ENCODE measurements at regions not wholly inside any gene's neighbourhood (a gene's known extent, or its start where the extent isn't known, plus 50 kb on each side); places are given as distances from the start of the nearest gene placed in this dataset.

GRCh38 chr1:239560921-239561320 lies 174.6 kb downstream of the CHRM3 start:
- Histone ChIP-seq H3K27me3 (ENCODE audit: insufficient read depth, poor library complexity, severe bottlenecking) (no peaks in the 10 kb centered on the region), H3K27ac (replicated peaks) (no peak overlapping the region), H3K4me3 (replicated peaks; ENCODE audit: insufficient read depth, low read length) (no peak overlapping the region)
- TF ChIP-seq SPI1 (IDR thresholded peaks at IDR 0.05; ENCODE audit: borderline replicate concordance, low read depth) (no peak), CTCF (IDR thresholded peaks at IDR 0.05; ENCODE audit: insufficient read depth, low read length) (no peak), GABPA (IDR thresholded peaks at IDR 0.05; ENCODE audit: low read depth) (no peak), REST (IDR thresholded peaks at IDR 0.05; ENCODE audit: insufficient replicate concordance, low read depth) (no peak), POLR2AphosphoS5 (IDR thresholded peaks at IDR 0.05; ENCODE audit: low read depth) (no peak)
- no peak for DNase-seq (ENCODE audit: low read depth in 1 of 2, low spot score in 1 of 2)

GRCh38 chr1:239562095-239562494 lies 175.7 kb downstream of the CHRM3 start:
- no peak overlapping the region for H3K4me3 ChIP-seq (replicated peaks; ENCODE audit: insufficient read depth, low read length)

GRCh38 chr1:239563681-239564080 lies 177.3 kb downstream of the CHRM3 start:
- Histone ChIP-seq H3K27ac (replicated peaks) (peak overlapping the region; percentile 15; the same call in 1 of the 2 replicates), H3K4me3 (replicated peaks; ENCODE audit: insufficient read depth, low read length) (no peak overlapping the region), H3K27me3 (ENCODE audit: insufficient read depth, poor library complexity, severe bottlenecking) (no peaks in the 10 kb centered on the region)
- TF ChIP-seq CTCF (IDR thresholded peaks at IDR 0.05; ENCODE audit: insufficient read depth, low read length): no peak
- TF ChIP-seq POLR2AphosphoS5 (IDR thresholded peaks at IDR 0.05; ENCODE audit: low read depth): no peak
- peak; percentile 92 for TF ChIP-seq SPI1 (IDR thresholded peaks at IDR 0.05; ENCODE audit: borderline replicate concordance, low read depth)
- peak; percentile 14 for TF ChIP-seq REST (IDR thresholded peaks at IDR 0.05; ENCODE audit: insufficient replicate concordance, low read depth)
- no peak for TF ChIP-seq GABPA (IDR thresholded peaks at IDR 0.05; ENCODE audit: low read depth)
- no peak for DNase-seq (ENCODE audit: low read depth in 1 of 2, low spot score in 1 of 2)

More at GRCh38 chr1:239562095-239562494, 175.7 kb downstream of the CHRM3 start:
- H3K27me3 ChIP-seq (ENCODE audit: insufficient read depth, poor library complexity, severe bottlenecking): no peaks in the 10 kb centered on the region
- DNase-seq (ENCODE audit: low read depth in 1 of 2, low spot score in 1 of 2): no peak
- TF ChIP-seq SPI1 (IDR thresholded peaks at IDR 0.05; ENCODE audit: borderline replicate concordance, low read depth) (no peak), CTCF (IDR thresholded peaks at IDR 0.05; ENCODE audit: insufficient read depth, low read length) (no peak), POLR2AphosphoS5 (IDR thresholded peaks at IDR 0.05; ENCODE audit: low read depth) (no peak), REST (IDR thresholded peaks at IDR 0.05; ENCODE audit: insufficient replicate concordance, low read depth) (no peak), GABPA (IDR thresholded peaks at IDR 0.05; ENCODE audit: low read depth) (no peak)
- H3K27ac ChIP-seq (replicated peaks): no peak overlapping the region
